ENCODE measurements at regions not wholly inside any gene's neighbourhood (a gene's known extent, or its start where the extent isn't known, plus 50 kb on each side); places are given as distances from the start of the nearest gene placed in this dataset.

GRCh38 chr7:130887957-130888371 is 154.0 kb upstream of the KLF14 start:
- no peak for TF ChIP-seq CTCF (IDR thresholded peaks at IDR 0.05 in 4 of 5, conservative IDR thresholded peaks at IDR 0.05 in 1 of 5)
- no peak for TF ChIP-seq POLR2A (IDR thresholded peaks at IDR 0.05)

Data from gastrocnemius medialis (tissue), 4 donors.